HG02973 (cell line): ENCODE measurements at regions not wholly inside any gene's neighbourhood (a gene's known extent, or its start where the extent isn't known, plus 50 kb on each side); places are given as distances from the start of the nearest gene placed in this dataset.
"Not testable (repeated sequence)": the region's sequence is repeated elsewhere in the genome, so short reads cannot be mapped to it uniquely, and the experiment has no call there.

Source experiments
- ATAC-seq: cut with Tn5 transposase; IDR thresholded peaks from one replicate; pipeline ENCODE4 v1.9.1; 2021; ENCODE audit warnings: moderate library complexity; ENCODE audit not compliant: unreplicated experiment

DNA sequence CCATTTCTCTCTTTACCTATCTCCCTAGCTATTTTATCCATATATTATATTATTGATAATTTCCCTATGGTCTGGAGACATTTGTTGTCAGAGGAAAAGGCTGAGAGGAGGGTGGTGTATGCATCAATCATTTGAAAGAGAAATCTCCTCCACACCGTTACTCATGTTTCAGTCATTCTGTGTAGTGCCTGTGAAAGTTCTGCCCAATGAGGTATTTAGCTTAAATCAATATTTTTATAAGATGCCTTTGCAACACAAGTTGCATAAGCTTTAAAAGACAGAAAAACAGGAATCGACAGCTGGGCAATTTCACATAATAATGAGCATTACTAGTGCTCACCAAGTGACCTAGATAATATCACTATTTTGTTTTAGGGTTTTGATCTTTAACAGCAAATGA, 363.7 kb upstream of the FSIP2 start:
- ATAC-seq, result no peak

DNA sequence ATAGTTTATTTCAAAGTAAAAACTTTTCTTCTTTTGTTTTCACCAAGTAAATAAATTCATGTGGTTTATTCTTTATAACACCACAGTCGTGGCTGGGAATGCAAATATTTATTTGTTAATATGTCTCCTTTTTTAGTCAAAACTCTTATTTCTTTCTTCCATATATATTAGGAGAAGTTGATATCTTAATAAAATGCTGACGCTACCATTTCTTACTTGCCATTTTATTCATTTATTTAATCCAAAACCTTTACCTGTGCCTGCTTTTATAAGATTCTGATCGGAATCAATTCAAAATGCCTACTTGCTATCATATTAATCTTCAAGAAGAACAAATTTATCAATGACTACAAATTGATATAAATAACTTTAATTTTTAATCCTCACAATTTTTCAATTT, 362.9 kb upstream of the FSIP2 start:
- no peak for ATAC-seq

DNA sequence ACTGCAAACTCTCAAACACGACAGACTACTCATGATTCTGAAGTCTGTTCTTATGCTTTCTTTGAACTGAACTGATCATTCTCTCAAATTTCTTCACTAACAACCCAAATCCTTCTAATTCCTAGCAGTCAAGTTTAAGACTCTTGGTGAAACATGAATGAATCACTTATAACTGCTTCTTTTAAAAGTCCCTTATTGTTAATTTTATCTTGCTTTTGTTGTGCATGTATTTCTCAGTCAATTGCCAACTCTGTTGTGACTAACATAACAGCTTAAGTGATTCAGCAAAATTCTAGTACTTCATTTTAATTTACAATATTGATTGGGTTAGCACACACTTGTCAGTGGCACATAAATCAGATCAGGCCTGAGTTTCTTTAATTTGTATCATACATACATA, 357.0 kb upstream of the FSIP2 start:
- no peak for ATAC-seq

DNA sequence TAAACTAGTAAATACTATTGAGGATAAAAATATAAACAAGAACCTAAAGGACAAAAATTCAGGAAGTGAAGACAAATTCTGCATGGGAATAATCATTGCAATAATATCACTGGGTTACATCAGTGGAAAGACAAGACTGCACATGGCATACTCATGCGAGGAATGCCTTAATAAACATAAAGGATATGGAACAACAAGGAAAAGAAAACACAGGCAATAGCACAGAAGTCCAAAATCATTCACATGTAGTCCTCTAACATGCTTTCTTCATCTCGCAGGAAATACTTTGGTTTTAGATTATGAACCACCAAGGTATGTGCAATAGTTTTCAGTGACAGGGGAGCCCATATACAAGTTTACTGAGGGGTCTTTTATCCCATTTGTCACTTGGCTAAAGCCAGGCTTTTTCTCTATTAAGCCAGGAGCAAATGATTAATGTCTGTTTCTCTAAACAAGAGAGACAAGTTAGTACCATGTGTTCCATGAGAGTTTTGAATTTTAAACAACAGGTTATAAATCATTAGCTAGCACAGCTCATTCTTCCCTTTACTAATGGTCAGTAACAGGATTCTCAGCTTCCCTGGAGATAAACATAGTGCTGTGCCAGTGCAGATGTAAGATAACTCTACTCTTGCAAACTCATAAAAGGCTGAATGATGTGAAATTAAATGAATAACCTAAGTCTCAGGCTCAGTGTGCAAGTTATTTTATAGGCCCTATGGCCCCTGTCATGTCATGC, 353.6 kb upstream of the FSIP2 start:
- ATAC-seq, result no peak

DNA sequence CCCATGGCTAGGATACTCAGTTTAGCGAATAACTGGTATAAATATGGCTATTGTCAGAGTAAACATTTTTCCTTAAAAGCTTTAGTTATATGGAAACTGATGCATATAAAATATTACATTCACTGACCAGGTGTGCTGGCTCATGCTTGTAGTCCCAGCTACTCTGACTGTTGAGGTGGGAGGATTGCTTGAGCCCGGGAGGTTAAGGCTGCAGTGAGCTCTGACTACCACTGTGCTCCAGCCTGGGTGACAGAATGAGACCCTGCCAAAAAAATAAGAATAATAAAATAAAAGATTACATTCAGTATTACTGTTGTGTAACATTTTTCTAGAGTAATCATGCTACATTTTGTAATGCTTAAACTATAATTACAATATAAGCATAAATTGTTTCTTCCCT, 350.4 kb upstream of the FSIP2 start:
- ATAC-seq, result no peak

DNA sequence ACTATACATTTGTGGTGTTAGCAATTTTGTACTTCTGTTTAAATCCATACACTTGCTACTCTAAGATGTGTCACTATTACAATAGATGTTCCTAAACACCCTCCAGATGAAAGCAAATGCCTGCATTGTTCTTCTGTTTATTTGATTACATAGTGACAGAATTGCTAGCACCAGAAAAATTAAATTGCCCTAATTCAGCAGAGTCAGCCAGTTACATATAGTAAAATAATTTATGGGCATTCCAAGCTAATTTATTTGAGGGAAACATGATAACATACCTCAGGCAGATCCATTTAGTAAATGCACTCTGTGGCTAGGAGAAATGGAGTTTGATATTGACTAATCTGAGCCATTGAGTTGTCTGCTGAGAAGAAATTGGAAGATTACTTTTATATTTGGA, 347.1 kb upstream of the FSIP2 start:
- ATAC-seq, result no peak

DNA sequence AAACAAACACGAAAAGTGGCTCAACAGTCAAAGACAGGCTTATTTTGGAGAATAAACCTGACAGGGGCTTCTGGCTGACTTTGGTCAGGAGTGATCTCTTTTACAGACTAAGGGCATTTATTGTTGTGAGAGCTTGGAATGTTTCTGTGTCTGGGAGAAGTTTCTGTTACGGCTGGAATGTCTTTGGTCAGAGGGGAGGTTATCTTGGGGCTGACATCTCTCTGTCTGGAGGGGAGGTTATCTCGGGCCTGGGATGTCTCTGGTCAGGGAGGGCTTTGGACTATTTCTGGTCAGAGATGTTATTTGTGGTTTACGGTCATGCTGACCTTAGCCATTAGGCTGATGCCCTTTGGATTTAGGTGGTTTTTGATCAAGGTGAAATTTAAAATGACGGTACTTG, 345.5 kb upstream of the FSIP2 start:
- no peak for ATAC-seq

DNA sequence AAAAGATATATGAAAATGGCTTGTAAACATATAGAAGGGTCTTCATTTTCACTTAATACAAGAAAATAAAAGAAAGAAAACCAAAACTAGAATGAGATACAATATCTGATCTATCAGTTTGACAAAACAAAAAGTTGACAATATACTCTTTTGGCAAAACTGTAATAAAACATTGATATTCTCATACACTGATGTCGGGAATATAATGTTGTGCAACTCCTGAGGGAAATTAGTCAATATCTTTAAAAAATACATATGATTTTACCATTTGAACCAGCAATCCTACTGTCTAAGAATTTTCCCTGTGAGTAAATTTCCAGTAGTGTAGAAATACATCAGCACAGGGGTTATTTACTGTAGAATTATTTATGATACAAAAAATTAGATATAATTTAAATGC, 336.1 kb upstream of the FSIP2 start:
- ATAC-seq, result no peak

DNA sequence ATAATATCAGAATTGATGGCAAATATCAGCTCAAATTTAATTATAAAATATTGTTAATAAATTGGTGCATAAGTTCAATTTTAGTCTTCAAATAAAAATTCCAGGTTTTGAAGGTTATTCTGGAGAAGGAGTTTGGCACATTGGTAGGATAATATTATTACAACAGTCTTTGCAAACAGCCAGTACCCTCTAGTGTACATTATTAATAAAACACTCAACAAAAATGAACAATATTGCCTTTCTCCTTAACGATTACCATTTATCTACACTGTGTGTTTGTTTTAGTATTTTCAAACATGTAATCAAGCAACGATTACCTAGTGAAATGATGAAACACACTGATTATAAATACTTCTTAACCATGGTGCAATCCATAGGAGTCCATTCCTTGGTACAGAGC, 334.0 kb upstream of the FSIP2 start:
- ATAC-seq, result no peak

DNA sequence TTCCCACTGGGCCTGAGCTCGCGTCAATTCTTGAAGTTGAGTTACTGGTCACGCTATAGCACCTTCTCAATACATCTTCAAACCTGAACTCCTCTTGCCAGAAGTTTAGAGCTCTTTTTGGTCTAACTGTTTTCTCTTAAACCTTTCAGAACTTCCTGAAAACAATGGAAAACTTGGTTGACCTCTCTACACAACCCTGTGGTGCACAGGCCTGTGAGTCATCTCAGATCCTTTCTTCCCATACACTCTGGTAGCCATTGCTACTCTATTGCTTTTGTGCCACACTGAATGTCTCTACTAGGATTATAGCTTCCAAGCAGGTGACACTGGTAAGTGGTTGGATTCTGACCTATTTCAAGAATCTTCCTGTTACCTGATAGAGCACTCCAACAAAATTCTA, 321.5 kb upstream of the FSIP2 start:
- ATAC-seq, result no peak

DNA sequence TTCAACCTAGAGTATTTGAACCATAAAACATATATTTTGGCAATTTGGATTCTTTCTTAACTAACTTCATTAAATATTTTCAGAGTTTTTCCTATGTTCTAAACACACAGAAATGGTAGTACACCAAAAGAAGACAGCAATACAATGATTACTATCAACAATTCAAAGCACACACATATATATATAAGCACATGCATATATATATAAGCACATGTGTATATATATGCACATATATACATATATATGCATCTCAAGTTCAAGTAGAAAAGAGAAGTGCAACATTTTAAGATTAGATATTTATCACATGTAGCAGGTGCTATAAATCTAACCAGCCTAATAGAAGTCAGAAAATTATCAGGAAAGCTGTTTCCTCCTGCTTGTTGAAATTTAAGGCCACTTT, 320.9 kb upstream of the FSIP2 start:
- no peak for ATAC-seq

DNA sequence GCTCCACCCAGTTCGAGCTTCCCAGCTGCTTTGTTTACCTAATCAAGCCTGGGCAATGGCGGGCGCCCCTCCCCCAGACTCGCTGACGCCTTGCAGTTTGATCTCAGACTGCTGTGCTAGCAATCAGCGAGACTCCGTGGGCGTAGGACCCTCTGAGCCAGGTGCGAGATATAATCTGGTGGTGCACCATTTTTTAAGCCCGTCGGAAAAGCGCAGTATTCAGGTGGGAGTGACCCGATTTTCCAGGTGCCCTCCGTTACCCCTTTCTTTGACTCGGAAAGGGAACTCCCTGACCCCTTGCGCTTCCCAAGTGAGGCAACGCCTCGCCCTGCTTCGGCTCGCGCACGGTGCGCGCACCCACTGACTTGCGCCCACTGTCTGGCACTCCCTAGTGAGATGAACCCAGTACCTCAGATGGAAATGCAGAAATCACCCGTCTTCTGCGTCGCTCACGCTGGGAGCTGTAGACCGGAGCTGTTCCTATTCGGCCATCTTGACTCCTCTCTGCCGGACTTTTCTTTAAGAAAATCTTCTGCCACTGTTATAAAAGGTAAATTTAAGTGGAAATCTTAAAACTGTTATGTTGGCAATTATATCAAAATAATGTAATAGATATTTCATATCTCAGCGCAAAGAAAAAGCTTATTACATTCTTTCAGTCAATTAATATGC, 313.5 kb upstream of the FSIP2 start:
- not testable (repeated sequence) for ATAC-seq

DNA sequence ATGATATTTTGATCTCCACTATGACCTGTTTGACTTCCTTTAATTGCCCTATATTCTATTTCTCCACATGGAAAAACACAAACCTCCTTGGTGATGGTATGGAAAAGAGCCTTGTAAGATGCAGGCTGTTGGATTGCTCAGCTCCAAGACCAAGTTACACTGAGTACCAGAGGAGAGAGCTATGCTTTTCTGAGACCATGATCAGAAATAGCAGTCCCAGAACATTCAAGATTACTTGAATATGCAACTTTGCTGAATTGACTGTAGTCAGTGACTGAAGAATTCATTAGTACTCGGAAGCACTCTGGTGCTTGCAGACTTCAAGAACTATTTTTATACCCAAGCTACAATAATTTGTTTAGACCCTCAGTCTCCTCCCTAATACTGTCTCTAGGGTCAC, 310.6 kb upstream of the FSIP2 start:
- ATAC-seq, result no peak

DNA sequence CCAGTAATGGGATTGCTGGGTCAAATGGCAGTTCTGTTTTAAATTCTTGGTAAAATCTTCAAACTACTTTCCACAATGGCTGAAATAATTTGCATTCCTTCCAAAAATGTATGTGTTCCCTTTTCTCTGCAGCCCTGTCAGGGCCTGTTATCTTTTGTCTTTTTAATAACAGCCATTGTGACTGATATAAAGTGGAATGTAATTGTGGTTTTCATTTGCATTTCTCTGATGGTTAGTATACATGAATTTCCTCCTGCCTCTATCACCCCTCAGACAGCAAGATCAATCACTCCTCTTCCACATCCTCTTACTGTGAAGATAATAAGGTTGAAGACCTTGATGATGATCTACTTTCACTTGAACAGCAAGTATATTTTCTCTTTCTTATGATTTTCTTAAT, 304.8 kb upstream of the FSIP2 start:
- no peak for ATAC-seq

DNA sequence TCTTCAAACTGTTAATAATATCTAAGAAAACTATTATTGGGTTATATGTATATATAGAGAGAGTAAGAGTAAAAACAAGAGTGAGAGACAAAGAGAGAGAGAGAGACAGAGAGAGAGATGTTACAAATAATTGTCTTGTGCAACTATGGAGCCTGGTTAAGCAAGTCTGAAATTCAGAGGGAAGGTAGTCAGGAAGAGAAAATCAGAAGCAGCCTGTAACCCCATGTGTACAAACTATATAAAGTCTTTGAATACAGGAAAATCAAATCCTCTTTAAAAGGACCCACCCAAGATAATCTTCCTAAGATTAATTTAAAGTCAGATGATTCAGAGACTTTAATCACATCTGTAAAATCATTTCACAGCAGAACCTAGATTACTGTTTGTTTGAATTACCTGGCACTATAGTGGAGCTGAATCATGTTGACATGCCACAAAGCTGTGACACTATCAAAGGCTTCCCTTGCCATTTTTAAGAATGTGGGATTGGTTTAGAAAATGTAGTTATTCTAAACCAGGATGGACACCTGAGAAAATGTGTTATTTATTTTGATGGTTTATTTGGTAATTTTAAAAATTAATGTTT, 301.7 kb upstream of the FSIP2 start:
- ATAC-seq, result no peak

DNA sequence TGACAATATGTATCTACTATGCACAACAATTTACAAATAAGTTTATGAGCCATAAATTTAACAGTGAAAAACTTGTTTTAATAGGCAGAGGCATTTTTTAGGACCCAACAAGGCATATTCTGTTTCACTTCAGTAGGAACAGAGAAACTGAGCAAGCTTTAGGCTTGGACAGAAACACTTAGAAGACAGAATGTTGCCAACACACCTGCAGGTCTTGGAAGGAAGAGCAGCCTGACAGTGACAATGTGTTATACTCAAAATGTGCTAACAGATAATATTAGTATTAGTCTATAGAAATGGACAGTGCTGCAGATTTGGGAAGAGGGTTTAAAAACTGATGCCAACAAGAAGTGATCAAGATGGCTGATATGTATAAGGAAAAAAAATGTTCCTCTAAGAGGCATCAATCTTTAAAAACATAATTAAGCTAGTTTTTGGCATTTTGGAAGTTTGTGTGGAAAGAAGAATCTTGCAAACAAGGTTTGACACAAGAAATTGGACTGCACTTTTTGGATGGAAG, 297.1 kb upstream of the FSIP2 start:
- no peak for ATAC-seq

DNA sequence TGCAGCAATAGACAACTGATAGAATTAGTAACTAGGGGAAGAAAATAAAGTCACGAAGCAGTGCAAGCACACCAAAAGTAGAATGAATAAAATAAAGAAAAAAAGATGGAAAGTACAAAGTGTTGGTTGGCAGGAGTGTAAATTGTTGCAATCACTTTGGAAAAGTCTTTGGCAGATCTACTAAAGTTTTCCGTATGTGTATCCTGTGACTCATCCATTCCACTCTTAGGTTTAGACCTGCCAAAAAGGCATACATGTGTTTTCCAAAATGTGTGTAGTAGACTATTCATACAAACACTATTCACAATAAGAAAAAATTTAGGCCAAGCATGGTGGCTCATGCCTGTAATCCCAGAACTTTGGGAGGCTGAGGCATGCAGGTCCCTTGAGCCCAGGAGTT, 282.1 kb upstream of the FSIP2 start:
- no peak for ATAC-seq

DNA sequence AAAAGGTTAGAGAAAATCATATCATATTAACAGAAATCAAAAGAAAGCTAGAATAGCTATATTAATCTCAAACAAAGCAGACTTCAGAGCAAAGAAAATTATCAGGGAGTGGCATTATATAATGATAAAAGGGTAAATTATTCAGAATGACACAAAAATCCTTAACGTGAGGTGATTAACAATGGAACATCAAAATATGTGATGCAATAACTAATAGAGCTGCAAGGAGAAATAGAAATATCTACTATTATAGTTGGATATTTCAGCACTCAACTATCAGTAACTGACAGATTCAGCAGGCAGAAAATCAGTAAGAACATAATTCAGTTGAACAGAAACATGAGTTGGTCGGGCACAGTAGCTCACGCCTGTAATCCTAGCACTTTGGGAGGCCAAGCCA, 275.1 kb upstream of the FSIP2 start:
- no peak for ATAC-seq

DNA sequence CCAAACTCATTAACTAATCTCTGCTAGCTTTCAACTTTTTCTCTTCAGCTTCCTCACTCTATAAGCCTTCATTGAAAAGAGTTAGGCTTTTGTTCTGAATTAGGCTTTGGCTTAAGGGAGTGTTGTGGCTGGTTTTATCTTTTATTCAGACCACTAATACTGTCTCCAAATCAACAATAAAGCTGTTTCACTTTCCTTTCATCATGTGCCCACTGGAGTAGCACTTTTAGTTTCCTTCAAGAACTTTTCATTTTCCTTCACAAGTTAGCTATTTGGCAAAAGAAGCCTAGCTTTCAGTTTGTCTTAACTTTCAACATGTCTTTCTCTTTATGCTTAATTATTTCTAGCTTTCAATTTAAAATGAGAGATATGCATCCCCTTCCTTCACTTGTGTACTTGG, 271.7 kb upstream of the FSIP2 start:
- ATAC-seq, result no peak

DNA sequence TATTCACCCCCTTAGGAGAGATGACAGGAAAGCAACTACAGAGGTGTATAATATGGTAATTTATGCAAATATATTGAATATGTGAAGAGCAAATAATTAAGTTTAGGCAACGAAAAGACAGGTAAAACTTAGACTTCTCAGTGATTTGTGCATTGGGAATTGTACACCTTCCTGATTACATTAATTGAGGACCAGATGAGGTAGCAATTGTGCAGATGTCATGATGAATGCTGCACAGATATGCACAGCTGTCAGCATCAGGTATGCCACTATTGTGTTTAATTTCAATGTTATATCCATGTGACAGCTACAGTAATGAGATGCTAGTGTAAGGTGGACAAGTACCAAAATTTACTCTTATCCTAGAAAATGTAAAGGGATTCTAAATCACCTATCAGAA, 267.2 kb upstream of the FSIP2 start:
- no peak for ATAC-seq

DNA sequence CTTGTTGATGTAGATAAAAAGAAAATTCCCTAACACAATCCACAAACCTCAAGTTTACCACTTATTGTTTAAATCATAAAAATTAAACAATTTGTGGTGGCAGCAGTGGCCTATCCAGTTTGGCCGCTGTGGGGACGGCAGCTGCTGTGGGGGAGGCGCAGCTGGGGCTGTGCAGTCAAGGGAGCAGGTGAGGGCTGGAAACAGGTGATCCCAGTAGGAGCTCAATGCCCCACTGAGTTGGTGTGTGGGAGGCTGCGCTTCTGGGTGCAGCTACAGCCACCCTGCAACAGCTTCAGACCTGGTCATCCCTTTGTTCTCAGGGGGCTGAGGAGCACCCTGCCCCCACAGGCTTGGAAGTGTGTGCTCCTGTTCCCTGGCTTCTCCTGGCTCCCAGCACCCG, 266.0 kb upstream of the FSIP2 start:
- no peak for ATAC-seq

DNA sequence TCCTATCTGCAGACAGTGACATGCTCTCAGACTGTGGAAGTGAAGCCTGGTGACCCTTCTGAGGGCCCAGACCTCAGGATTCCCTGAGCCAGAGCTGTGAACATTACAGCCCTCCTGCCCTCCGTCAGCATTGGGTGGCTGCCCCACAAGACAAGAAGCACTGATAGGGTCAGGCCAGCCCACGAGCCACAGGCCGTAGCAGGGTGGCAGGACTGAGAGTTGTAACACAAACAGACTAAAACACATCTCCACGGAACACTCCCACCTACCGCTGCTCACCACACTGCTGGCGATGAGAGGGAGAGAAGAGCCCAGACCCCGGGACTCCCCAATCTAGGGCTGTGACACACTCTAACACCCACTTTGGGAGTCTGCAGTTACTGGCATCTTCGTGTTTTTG, 264.8 kb upstream of the FSIP2 start:
- no peak for ATAC-seq
